CD4-positive, alpha-beta T cell treated with Interleukin-15 for 1 hour (primary cell): ENCODE measurements at regions not wholly inside any gene's neighbourhood (a gene's known extent, or its start where the extent isn't known, plus 50 kb on each side); places are given as distances from the start of the nearest gene placed in this dataset.

ENCODE experiments used
- DNase-seq: peaks from one replicate; pipeline ENCODE4 v3.0.0-alpha.2; 2020

- DNase-seq: no peak
Observed at GRCh38 chr16:85429776-85430522, 183.2 kb upstream of the GSE1 start.

- DNase-seq: no peak
Observed at GRCh38 chr16:85430523-85431421, 182.3 kb upstream of the GSE1 start.

- DNase-seq: no peak
Observed at GRCh38 chr16:85431431-85432124, 181.5 kb upstream of the GSE1 start.

GRCh38 chr16:85432606-85433005 lies 180.5 kb upstream of the GSE1 start:
- no peak for DNase-seq

- DNase-seq: no peak
Observed at GRCh38 chr16:85433477-85433876, 179.6 kb upstream of the GSE1 start.

GRCh38 chr16:85435286-85435685 lies 177.8 kb upstream of the GSE1 start:
- no peak for DNase-seq

- DNase-seq: no peak
Observed at GRCh38 chr16:85435700-85436099, 177.4 kb upstream of the GSE1 start.

- no peak for DNase-seq
Observed at GRCh38 chr16:85436207-85436606, 176.9 kb upstream of the GSE1 start.

- no peak for DNase-seq
Observed at GRCh38 chr16:85436636-85437165, 176.4 kb upstream of the GSE1 start.

GRCh38 chr16:85437166-85438052 lies 175.7 kb upstream of the GSE1 start:
- no peak for DNase-seq

GRCh38 chr16:85438981-85439685 lies 174.0 kb upstream of the GSE1 start:
- no peak for DNase-seq

GRCh38 chr16:85440744-85441143 lies 172.4 kb upstream of the GSE1 start:
- DNase-seq: no peak

- no peak for DNase-seq
Observed at GRCh38 chr16:85441189-85441889, 171.8 kb upstream of the GSE1 start.

GRCh38 chr16:85441890-85442670 lies 171.0 kb upstream of the GSE1 start:
- DNase-seq: no peak

- DNase-seq: no peak
Observed at GRCh38 chr16:85443116-85443515, 170.0 kb upstream of the GSE1 start.

- DNase-seq: no peak
Observed at GRCh38 chr16:85443531-85443930, 169.6 kb upstream of the GSE1 start.

- no peak for DNase-seq
Observed at GRCh38 chr16:85445064-85445778, 167.9 kb upstream of the GSE1 start.

GRCh38 chr16:85445779-85446222 lies 167.3 kb upstream of the GSE1 start:
- DNase-seq: no peak
